GM21423 (cell line): ENCODE measurements at regions not wholly inside any gene's neighbourhood (a gene's known extent, or its start where the extent isn't known, plus 50 kb on each side); places are given as distances from the start of the nearest gene placed in this dataset.
"Not testable (repeated sequence)": the region's sequence is repeated elsewhere in the genome, so short reads cannot be mapped to it uniquely, and the experiment has no call there.

Experiments
- ATAC-seq: cut with Tn5 transposase; IDR thresholded peaks from one replicate; pipeline ENCODE4 v1.9.1; 2021; ENCODE audit warnings: mild to moderate bottlenecking, moderate library complexity; ENCODE audit not compliant: unreplicated experiment

DNA sequence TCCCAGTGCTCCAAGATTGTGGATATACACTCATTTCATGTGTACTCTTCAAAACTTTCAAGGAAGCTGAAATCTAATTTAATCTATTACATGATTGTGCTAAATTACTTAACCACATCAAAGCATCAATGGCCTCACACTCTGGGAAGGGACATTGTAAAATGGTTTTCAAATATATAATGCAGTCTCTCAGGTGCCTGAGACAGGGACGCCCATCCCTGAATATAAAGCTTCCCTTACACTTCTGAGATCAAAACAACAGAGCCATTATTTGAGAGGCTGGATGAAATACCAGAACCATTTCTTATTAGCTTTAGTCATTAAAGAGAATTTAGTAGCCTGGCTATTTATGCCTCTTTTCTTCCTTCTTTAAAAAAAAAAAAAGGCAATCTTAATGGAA lies 259.2 kb upstream of the NFIA start:
- no peak for ATAC-seq

DNA sequence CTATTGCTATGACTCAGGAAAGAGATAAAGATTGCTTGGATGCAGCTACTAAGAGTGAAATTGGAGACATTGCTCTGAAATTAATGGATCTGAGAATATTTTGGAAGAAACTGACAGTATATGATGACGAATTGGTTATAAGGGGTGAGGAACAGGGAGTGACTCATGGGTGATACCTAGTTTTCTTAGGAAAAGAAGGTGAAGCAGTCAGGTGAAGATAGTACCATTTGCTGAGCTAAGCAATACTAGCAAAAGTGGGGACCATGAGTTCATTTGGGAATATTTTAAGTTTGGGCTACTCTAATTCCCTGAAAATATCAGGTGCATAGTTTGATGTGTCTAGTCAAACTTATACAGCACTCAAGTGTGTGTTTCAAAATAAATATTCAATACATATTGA lies 260.1 kb upstream of the NFIA start:
- no peak for ATAC-seq

DNA sequence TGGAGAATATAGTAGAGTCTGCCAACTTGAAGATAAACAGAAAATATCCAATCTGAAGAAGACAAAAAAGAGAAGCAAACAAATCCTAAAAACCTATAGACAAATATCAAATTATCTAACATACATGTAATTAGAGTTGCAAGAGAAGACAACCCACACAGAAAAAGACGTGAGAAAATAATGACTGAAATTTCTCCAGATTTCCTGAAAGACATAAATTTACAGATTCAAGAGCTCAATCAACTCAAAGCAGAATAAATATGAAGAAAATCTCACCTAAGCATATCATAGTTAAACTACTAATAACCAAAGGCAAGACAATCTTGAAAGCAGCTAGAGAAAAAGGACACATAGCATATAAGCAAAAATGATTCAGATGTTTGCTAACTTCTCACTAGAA lies 261.2 kb upstream of the NFIA start:
- ATAC-seq: no peak

DNA sequence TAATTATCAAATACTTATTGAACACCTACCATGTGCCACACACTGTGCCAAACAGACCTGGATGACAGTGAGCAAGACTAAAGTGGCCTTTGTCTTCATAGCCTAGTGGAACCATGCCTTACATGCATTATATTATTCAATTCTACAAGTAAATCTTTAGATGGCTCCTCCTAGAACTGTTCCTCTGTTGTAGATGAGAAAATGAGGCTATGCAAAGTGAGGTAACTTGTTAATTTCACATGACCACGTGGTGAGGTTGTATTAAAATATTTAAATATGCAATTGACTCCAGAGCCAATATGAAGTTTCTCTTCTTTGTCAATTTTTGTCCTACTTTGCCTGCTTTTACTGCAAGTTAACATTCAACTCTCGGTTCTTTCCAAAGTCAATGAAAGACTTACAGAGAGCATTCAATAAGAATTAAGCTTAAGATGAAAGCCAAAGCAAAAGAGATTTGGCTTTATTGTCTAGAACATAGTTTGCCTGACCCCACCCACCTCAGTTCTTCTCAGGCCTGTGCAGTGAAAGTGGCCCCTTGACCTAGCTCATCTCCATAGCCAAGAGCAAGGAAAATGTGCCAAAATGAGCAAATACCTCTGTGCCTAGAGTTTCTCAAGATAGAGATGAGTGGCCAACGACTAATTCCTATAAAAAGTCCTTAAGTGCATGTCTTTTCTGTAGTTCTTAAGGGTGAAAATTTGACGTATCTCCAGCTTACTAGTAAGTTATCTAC lies 263.2 kb upstream of the NFIA start:
- no peak for ATAC-seq

DNA sequence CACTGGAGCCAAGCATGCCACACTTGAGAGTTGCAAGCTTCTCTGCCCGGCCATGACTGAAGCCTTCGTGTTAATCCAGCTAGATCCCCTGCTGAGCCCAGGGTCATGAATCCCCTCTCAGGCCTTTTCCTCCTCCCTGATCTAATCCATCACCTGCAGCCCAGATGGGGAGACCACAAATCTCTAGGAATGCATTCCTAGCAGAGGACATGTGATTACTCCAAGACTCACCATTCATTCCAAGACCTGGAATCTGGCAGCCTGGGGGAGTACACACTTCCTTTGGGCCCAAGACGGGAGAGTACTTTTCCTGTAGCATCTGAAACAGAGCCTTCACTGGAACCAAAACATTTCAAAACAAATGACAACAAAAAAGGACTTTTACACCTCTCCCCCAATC lies 269.3 kb upstream of the NFIA start:
- no peak for ATAC-seq

- no peak for ATAC-seq
Observed at GRCh38 chr1:60809204-60809980, 273.0 kb upstream of the NFIA start.

DNA sequence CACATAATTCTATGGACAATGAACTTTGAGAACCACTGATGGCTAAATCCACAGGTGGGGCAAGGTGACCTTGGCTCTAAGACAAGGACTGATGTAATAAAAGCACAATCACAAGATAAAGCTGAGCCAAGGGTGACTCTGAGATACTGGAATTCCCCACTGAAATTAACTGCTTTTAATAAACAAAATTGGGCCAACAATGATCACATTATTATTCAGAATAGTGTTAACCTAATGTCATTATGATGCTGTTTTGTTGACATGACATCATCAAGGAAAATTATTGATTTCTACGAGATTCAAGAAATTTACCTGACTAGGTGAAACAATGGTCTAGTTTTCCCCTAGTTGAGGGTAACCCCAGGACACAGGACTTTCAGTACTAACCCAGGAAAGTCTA lies 273.7 kb upstream of the NFIA start:
- ATAC-seq: no peak

DNA sequence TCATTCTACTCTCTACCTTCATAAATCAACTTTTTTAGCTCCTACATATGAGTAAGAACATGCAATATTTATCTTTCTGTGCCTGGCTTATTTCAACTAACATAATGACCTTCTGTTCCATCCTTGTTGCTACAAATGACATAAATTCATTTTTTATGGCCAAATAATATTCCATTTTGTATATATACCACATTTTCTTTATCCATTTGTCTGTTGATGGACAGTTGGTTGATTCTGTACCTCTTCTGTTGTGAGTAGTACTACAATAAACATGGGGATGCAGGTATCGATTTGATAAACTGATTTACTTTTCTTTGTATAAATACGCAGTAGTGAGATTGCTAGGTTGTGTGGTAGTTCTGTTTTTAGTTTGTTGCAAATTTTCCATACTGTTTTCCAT lies 279.5 kb upstream of the NFIA start:
- no peak for ATAC-seq

GRCh38 chr1:60797351-60797750 lies 285.0 kb upstream of the NFIA start:
- ATAC-seq: no peak

DNA sequence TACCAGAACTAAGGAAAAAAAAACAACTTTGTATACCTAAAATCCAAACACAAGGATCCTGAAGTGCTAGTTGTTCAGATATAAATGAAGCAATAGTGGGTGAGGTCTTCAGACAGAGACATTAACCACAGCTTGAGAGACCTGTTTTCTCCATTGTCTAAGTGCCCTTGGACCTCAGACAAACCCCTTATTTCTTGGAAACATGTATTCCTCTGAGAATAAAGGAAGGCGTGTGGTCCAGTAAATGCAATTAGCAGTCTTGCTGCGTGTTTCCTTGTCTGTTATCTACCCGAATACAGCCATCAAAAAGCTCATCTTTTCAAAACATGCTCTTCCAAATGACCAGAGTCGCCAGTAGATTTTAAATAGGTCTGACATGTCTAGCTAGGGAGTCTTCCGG lies 291.1 kb upstream of the NFIA start:
- ATAC-seq: no peak

DNA sequence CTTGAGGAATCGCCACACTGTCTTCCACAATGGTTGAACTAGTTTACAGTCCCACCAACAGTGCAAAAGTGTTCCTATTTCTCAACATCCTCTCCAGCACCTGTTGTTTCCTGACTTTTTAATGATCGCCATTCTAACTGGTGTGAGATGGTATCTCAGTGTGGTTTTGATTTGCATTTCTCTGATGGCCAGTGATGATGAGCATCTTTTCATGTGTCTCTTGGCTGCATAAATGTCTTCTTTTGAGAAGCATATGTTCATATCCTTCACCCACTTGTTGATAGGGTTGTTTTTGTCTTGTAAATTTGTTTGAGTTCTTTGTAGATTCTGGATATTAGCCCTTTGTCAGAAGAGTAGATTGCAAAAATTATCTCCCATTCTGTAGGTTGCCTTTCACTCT lies 309.3 kb upstream of the NFIA start:
- ATAC-seq: not testable (repeated sequence)

DNA sequence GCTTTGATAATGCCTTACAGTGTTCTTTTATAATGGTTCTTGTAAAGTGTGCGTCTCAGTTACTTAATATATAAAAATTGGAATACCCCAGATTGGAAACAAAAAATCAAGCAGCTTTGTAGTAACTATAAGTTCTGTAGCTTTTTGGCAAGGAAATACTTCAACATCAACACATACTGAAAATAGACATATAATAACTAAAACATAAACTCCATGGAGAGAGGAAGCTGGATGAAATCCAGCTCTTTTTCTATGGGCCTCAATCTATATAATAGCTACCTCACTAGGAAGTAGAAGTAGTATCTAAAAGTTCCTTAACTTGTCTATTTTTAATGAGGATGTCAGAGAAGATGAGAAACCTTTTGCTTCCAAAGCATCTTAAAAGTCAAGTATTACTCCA lies 313.3 kb upstream of the NFIA start:
- no peak for ATAC-seq

DNA sequence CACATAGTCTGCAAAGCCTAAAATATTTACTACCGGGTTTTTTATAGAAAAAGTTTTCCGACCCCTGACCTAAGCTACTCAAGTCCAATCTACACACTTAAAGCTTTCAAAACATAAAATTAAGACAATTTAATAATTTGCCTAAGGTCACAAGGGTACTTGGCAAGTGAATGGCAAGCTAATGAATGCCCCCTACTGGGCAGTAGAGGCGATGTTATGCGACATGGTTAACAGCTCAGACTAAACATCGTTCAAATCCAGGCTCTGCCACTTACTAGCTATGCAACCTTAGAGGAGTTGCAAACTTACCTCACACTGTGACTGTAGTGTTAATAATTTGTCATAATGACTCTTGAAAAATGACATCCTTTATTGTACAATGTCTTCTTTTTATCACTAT lies 317.2 kb upstream of the NFIA start:
- ATAC-seq: no peak

DNA sequence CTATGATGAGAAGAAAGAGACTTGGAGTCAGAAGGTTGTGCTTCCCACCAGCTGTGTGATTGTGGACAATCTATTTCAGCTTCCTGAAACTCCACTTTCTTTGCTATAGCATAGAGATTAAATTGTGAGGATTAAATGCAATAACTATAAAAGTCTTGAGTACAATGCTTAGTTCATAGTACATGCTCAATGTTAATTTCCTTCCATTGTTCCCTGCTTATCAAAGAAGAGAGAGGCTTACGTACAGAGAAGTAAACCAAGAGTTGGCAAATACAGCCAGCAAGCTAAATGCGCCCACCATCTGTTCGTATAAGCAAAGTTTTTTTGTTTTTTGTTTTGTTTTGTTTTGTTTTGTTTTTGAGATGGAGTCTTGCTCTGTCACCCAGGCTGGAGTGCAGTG lies 317.9 kb upstream of the NFIA start:
- no peak for ATAC-seq

GRCh38 chr1:60763741-60764140 lies 318.6 kb upstream of the NFIA start:
- no peak for ATAC-seq

DNA sequence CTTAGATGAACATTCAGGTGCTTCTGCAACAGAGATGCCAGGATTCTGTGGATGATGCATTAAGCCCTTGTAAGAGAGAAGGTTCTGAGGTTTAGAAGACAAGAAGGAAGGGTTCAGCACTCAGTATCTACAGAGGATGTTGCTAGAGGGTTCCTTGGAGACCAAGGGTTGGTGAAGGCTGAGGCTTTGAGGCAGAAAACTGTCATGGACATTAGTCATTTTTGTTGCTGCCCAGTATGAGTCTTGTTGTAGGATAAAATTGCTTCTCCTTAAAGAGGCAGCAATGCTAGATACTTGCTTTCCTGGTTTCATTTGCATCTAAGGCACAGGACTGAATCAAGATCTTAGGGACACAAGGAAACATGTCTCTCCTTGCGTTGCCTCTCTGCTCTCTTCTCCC lies 319.4 kb upstream of the NFIA start:
- ATAC-seq: no peak

- no peak for ATAC-seq
Observed at GRCh38 chr1:60762176-60762575, 320.2 kb upstream of the NFIA start.

GRCh38 chr1:60759291-60759690 lies 323.1 kb upstream of the NFIA start:
- ATAC-seq: no peak

GRCh38 chr1:60757485-60757884 lies 324.9 kb upstream of the NFIA start:
- ATAC-seq: no peak

DNA sequence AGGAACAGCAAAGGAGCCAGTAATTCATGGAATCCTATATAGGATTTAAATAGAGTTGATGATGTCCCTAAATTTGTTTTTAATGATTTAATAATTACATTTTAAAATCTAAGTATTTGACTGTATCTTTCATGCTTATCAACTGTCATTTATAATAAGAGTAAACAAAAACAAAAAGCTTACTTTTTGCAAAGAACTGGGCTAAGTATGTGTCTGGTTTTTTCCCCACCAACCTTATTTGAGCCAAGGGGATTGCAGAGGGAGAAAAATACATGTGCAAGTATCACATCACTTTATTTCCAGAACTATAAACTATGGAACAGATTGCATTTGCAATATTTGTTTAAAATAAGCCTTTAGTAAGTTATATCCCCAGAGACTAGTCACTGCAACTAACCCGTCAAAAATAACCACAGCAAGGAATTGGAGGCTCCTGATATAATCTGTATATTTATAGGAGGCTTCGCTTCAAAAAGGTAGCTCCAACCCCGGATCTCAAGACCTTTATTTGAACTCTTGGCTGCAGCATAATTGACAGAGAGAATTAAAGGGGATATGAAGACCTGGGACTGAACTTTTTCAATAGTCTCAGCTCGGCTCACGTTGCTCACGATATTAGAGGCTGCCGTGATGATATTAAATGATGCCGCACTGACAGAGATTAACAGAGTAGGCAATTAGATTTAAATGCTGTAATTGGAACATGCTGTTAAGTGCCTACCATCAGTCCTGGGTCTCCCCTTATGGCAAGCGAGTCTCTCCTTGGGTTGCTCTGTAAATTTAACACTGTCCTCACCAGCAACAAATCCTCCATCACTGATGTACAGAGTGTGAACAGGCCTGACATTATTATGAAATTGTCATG lies 329.1 kb upstream of the NFIA start:
- ATAC-seq: no peak

DNA sequence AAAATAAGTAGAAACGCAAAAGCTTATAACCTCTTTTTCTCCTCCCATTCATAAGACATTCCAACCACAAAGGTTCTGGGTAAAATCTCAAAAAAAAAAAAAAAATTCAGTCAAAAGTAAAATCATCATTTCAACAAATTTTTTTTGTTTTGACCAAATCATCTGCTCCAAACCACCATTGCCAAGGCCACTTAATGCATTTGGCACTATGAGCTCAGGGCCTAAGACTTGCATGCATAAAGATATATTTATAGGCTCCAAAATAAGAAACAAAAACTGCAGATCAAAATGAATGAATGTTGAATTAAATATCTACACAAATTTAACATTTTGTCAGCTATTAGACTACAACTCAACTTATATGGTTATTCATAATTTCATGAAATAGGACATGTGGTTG lies 331.1 kb upstream of the NFIA start:
- no peak for ATAC-seq

DNA sequence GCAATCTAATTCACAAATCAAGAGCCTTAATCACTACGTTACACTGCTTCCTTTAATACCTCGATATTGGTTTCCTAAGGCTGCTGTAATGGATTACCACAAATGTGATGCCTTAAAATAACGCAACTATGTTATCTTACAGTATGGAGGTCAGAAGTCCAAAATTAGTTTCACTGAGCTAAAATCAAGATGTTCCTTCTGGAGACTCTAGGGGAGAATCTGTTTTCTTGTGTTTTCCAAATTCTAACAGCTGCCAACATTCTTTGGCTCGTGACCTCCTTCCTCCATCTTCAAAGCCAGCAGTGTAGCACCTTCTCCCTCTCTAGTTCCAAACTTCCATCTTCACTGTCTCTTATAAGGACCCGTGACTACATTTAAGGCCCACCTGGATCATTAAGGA lies 335.0 kb upstream of the NFIA start:
- no peak for ATAC-seq
